T-cell (primary cell): ENCODE measurements at regions not wholly inside any gene's neighbourhood (a gene's known extent, or its start where the extent isn't known, plus 50 kb on each side); places are given as distances from the start of the nearest gene placed in this dataset.
A peak's percentile ranks its signal among the peaks of the same experiment; 100 is the strongest.

Source experiments
- ATAC-seq, 4 experiments: fragments of 200-7000 bp in 3 of 4; fragments of 150-1000 bp in 1 of 4; cut with Tn5 transposase; replicated peaks in 1 of 4; 1 replicate in 3 of 4; 2 replicates in 1 of 4; pipeline ENCODE4 v1.10.0; 2021; ENCODE audit warnings: moderate library complexity in 3 of 4, mild to moderate bottlenecking in 2 of 4, moderate number of reproducible peaks in 1 of 4
- CTCF ChIA-PET, 2 donors: fragments of 300-600 bp; sonication (Branson Sonifier 250); formaldehyde crosslinking; loops; one replicate each; lab custom pipeline; 2022; ENCODE audit warnings: antibody characterized with exemption in 2 of 2; lab: Charles Lee
- POLR2A ChIA-PET, 2 donors: fragments of 300-600 bp; sonication (Branson Sonifier 250); formaldehyde crosslinking; loops; one replicate each; lab custom pipeline; 2022; ENCODE audit warnings: antibody characterized with exemption in 2 of 2; lab: Charles Lee
- DNase-seq, 35 experiments: peaks; one replicate each; pipeline versions ENCODE4 v3.0.0 to v3.0.0-alpha.2; 2013 to 2023
- H3K27ac ChIP-seq: one replicate; pipeline ENCODE4 v1.5.1; 2013; ENCODE audit warnings: low read length
- H3K27me3 ChIP-seq, 2 experiments: replicated peaks in 1 of 2; 1 replicate in 1 of 2; 2 replicates in 1 of 2; pipeline versions ENCODE4 v1.6.1 to v1.7.0; 2013; ENCODE audit warnings: low read length in 1 of 2, mixed read lengths in 1 of 2; ENCODE audit not compliant: control insufficient read depth in 2 of 2, insufficient read depth in 2 of 2; ENCODE audit errors: extremely low read depth in 1 of 2
- H3K36me3 ChIP-seq, 2 donors: 1 replicate in 1 of 2; 2 replicates in 1 of 2; pipeline versions ENCODE4 v1.6.1 to v1.7.0; 2013; ENCODE audit warnings: low read length in 1 of 2; ENCODE audit not compliant: control insufficient read depth in 2 of 2, insufficient read depth in 1 of 2; ENCODE audit errors: extremely low read depth in 1 of 2
- H3K4me1 ChIP-seq, 2 experiments: 1 replicate in 1 of 2; 2 replicates in 1 of 2; pipeline versions ENCODE4 v1.6.1 to v1.7.0; 2013; ENCODE audit warnings: low read length in 2 of 2, mixed read lengths in 1 of 2; ENCODE audit not compliant: insufficient read depth in 2 of 2, control insufficient read depth in 1 of 2; ENCODE audit errors: extremely low read depth in 1 of 2
- H3K4me3 ChIP-seq, 2 donors: 1 replicate in 1 of 2; 2 replicates in 1 of 2; pipeline versions ENCODE4 v1.5.1 to v1.7.0; 2013; ENCODE audit warnings: mild to moderate bottlenecking in 2 of 2, low read length in 1 of 2, moderate library complexity in 1 of 2; ENCODE audit not compliant: control insufficient read depth in 1 of 2; ENCODE audit errors: extremely low read depth in 1 of 2
- H3K9me3 ChIP-seq: 2 replicates; pipeline ENCODE4 v1.7.0; 2013
- H3K27ac Mint-ChIP-seq, 2 donors: one replicate each; pipeline ENCODE4 v1.8.0; 2020 to 2021; ENCODE audit warnings: mild to moderate bottlenecking in 2 of 2, mixed read lengths in 2 of 2
- H3K27me3 Mint-ChIP-seq, 2 donors: one replicate each; pipeline ENCODE4 v1.8.0; 2021 to 2022; ENCODE audit warnings: mixed read lengths in 2 of 2
- H3K36me3 Mint-ChIP-seq: one replicate; pipeline ENCODE4 v1.8.0; 2021; ENCODE audit warnings: mixed read lengths
- H3K4me1 Mint-ChIP-seq, 3 donors: one replicate each; pipeline ENCODE4 v1.8.0; 2020 to 2022; ENCODE audit warnings: mixed read lengths in 3 of 3, mild to moderate bottlenecking in 1 of 3
- H3K4me3 Mint-ChIP-seq, 3 donors: one replicate each; pipeline ENCODE4 v1.8.0; 2020 to 2022; ENCODE audit warnings: mild to moderate bottlenecking in 3 of 3, mixed read lengths in 3 of 3, moderate library complexity in 3 of 3
- H3K9me3 Mint-ChIP-seq, 3 donors: one replicate each; pipeline ENCODE4 v1.8.0; 2020 to 2022; ENCODE audit warnings: mixed read lengths in 3 of 3
- WGBS: methylation state at CpG from one replicate; pipeline ENCODE4 v1.1.5; 2013; ENCODE audit warnings: missing lambda C conversion rate; ENCODE audit not compliant: insufficient coverage; 5-methylcytosine and 5-hydroxymethylcytosine counted together

- CTCF ChIA-PET, result interaction anchor here in 1 of 2 donors (0.6 kb wide), 1 partner anchor 16 kb away, joined by 4 read pairs; no protein-coding TSS in a partner anchor
- Mint-ChIP-seq H3K4me3 (no peak overlapping the region), H3K9me3 (no peaks in the 10 kb centered on the region), H3K4me1 (peaks cover 7 to 20% (median 13%) of the 10 kb centered on the region in 3 donors), H3K27me3 (no peaks in the 10 kb centered on the region), H3K27ac (no peak overlapping the region), H3K36me3 (no peaks in the 10 kb centered on the region)
- Histone ChIP-seq H3K9me3 (no peaks in the 10 kb centered on the region), H3K27ac (no peak overlapping the region), H3K4me3 (no peak overlapping the region), H3K4me1 (peaks cover 31 to 32% of the 10 kb centered on the region in 2 experiments), H3K36me3 (no peaks in the 10 kb centered on the region), H3K27me3 (no peaks in the 10 kb centered on the region)
- ATAC-seq (no peak), DNase-seq (no peak)
- 90% methylated on average over 2 of the region's 5 CpGs for WGBS
- POLR2A ChIA-PET, result no interaction called here
Observed at GRCh38 chr12:9347328-9348127, 139.3 kb upstream of the PZP start.

GRCh38 chr12:9346866-9347327, 138.7 kb upstream of the PZP start:
- DNase-seq, result no peak
- ChIA-PET CTCF (interaction anchor here in 1 of 2 donors (0.6 kb wide), 1 partner anchor 16 kb away, joined by 4 read pairs; no protein-coding TSS in a partner anchor), POLR2A (no interaction called here)
- Mint-ChIP-seq H3K27ac (no peak overlapping the region), H3K4me3 (no peak overlapping the region), H3K36me3 (no peaks in the 10 kb centered on the region), H3K9me3 (no peaks in the 10 kb centered on the region), H3K27me3 (no peaks in the 10 kb centered on the region), H3K4me1 (peaks cover 14 to 27% (median 19%) of the 10 kb centered on the region in 3 donors)
- Histone ChIP-seq H3K36me3 (no peaks in the 10 kb centered on the region), H3K9me3 (no peaks in the 10 kb centered on the region), H3K4me3 (no peak overlapping the region), H3K27ac (no peak overlapping the region), H3K4me1 (peaks cover 37 to 38% of the 10 kb centered on the region in 2 experiments), H3K27me3 (no peaks in the 10 kb centered on the region)
- no peak for ATAC-seq
- 86% methylated on average over 5 of the region's 5 CpGs for WGBS

GRCh38 chr12:9345171-9345570, 137.0 kb upstream of the PZP start:
- no peaks in the 10 kb centered on the region for H3K27me3 Mint-ChIP-seq
- Histone ChIP-seq H3K9me3 (no peaks in the 10 kb centered on the region), H3K27me3 (no peaks in the 10 kb centered on the region), H3K27ac (no peak overlapping the region), H3K4me3 (no peak overlapping the region), H3K36me3 (no peaks in the 10 kb centered on the region), H3K4me1 (peaks cover 44 to 46% of the 10 kb centered on the region in 2 experiments)
- H3K27ac Mint-ChIP-seq, result peak overlapping the region in 1 of 2 donors; percentile 16
- peaks cover 19 to 30% (median 25%) of the 10 kb centered on the region in 3 donors for H3K4me1 Mint-ChIP-seq
- POLR2A ChIA-PET, result interaction anchor here in 1 of 2 donors (0.7 kb wide), 1 partner anchor 27 kb away, joined by 7 read pairs; no protein-coding TSS in a partner anchor
- CTCF ChIA-PET, result no interaction called here
- peak in 2 of 4 experiments; percentile 25 to 43 for ATAC-seq
- H3K9me3 Mint-ChIP-seq, result no peaks in the 10 kb centered on the region
- no peaks in the 10 kb centered on the region for H3K36me3 Mint-ChIP-seq
- DNase-seq, result peak in 1 of 35 experiments; percentile 29
- H3K4me3 Mint-ChIP-seq, result no peak overlapping the region

GRCh38 chr12:9344541-9344940, 136.3 kb upstream of the PZP start:
- Mint-ChIP-seq H3K27ac (no peak overlapping the region), H3K4me3 (no peak overlapping the region), H3K36me3 (no peaks in the 10 kb centered on the region), H3K27me3 (no peaks in the 10 kb centered on the region), H3K9me3 (no peaks in the 10 kb centered on the region), H3K4me1 (peaks cover 19 to 29% (median 24%) of the 10 kb centered on the region in 3 donors)
- Histone ChIP-seq H3K36me3 (no peaks in the 10 kb centered on the region), H3K9me3 (no peaks in the 10 kb centered on the region), H3K27me3 (no peaks in the 10 kb centered on the region), H3K4me1 (peaks cover 44 to 46% of the 10 kb centered on the region in 2 experiments), H3K4me3 (no peak overlapping the region), H3K27ac (no peak overlapping the region)
- DNase-seq, result no peak
- CTCF ChIA-PET, result no interaction called here
- no peak for ATAC-seq
- POLR2A ChIA-PET, result interaction anchor here in 1 of 2 donors (0.7 kb wide), 1 partner anchor 28 kb away, joined by 7 read pairs; no protein-coding TSS in a partner anchor
- WGBS, result 100% methylated on average over 1 of the region's 2 CpGs

GRCh38 chr12:9343731-9344130, 135.5 kb upstream of the PZP start:
- H3K36me3 Mint-ChIP-seq, result no peaks in the 10 kb centered on the region

GRCh38 chr12:9342614-9343353, 134.6 kb upstream of the PZP start:
- Mint-ChIP-seq H3K9me3 (no peaks in the 10 kb centered on the region), H3K27ac (no peak overlapping the region), H3K27me3 (no peaks in the 10 kb centered on the region), H3K36me3 (no peaks in the 10 kb centered on the region), H3K4me1 (peaks cover 19 to 29% (median 24%) of the 10 kb centered on the region in 3 donors), H3K4me3 (no peak overlapping the region)
- peaks cover 44 to 46% of the 10 kb centered on the region in 2 experiments for H3K4me1 ChIP-seq
- WGBS, result no CpG with 5 or more reads among the region's 3 CpGs
- H3K36me3 ChIP-seq, result no peaks in the 10 kb centered on the region
- H3K27ac ChIP-seq, result no peak overlapping the region
- no peaks in the 10 kb centered on the region for H3K27me3 ChIP-seq
- ATAC-seq (no peak), DNase-seq (no peak)
- CTCF ChIA-PET, result interaction anchor here in 1 of 2 donors (0.7 kb wide), 1 partner anchor 1512 kb away, joined by 3 read pairs; no protein-coding TSS in a partner anchor
- POLR2A ChIA-PET, result no interaction called here
- no peaks in the 10 kb centered on the region for H3K9me3 ChIP-seq
- no peak overlapping the region for H3K4me3 ChIP-seq

More at GRCh38 chr12:9343731-9344130, 135.5 kb upstream of the PZP start:
- POLR2A ChIA-PET, result no interaction called here
- Histone ChIP-seq H3K36me3 (no peaks in the 10 kb centered on the region), H3K27me3 (no peaks in the 10 kb centered on the region), H3K4me1 (peaks cover 44 to 46% of the 10 kb centered on the region in 2 experiments), H3K4me3 (no peak overlapping the region), H3K9me3 (no peaks in the 10 kb centered on the region), H3K27ac (no peak overlapping the region)
- ATAC-seq (no peak), DNase-seq (no peak)
- Mint-ChIP-seq H3K4me3 (no peak overlapping the region), H3K27ac (no peak overlapping the region), H3K4me1 (peaks cover 19 to 29% (median 24%) of the 10 kb centered on the region in 3 donors), H3K9me3 (no peaks in the 10 kb centered on the region), H3K27me3 (no peaks in the 10 kb centered on the region)
- CTCF ChIA-PET, result no interaction called here
- WGBS, result 94% methylated on average over 3 of the region's 3 CpGs
